ENCODE measurements at regions not wholly inside any gene's neighbourhood (a gene's known extent, or its start where the extent isn't known, plus 50 kb on each side); places are given as distances from the start of the nearest gene placed in this dataset.

GRCh38 chr4:31081366-31081765 is 361.2 kb downstream of the PCDH7 start:
- no peak overlapping the region for H3K4me3 ChIP-seq (replicated peaks; ENCODE audit: low read depth, low read length)
- TF ChIP-seq, protein P1, sequence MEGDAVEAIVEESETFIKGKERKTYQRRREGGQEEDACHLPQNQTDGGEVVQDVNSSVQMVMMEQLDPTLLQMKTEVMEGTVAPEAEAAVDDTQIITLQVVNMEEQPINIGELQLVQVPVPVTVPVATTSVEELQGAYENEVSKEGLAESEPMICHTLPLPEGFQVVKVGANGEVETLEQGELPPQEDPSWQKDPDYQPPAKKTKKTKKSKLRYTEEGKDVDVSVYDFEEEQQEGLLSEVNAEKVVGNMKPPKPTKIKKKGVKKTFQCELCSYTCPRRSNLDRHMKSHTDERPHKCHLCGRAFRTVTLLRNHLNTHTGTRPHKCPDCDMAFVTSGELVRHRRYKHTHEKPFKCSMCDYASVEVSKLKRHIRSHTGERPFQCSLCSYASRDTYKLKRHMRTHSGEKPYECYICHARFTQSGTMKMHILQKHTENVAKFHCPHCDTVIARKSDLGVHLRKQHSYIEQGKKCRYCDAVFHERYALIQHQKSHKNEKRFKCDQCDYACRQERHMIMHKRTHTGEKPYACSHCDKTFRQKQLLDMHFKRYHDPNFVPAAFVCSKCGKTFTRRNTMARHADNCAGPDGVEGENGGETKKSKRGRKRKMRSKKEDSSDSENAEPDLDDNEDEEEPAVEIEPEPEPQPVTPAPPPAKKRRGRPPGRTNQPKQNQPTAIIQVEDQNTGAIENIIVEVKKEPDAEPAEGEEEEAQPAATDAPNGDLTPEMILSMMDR (IDR thresholded peaks at IDR 0.05; ENCODE audit: low read depth, low read length, missing control alignments), result no peak
- no peak for DNase-seq (ENCODE audit: extremely low read depth, low read depth)

- H3K4me3 ChIP-seq (replicated peaks; ENCODE audit: low read depth, low read length), result no peak overlapping the region
- no peak for DNase-seq (ENCODE audit: extremely low read depth, low read depth)
- TF ChIP-seq, protein P1 (IDR thresholded peaks at IDR 0.05; ENCODE audit: low read depth, low read length, missing control alignments), result no peak
These were observed 363.3 kb downstream of the PCDH7 start for GRCh38 chr4:31083456-31083855.

DNA sequence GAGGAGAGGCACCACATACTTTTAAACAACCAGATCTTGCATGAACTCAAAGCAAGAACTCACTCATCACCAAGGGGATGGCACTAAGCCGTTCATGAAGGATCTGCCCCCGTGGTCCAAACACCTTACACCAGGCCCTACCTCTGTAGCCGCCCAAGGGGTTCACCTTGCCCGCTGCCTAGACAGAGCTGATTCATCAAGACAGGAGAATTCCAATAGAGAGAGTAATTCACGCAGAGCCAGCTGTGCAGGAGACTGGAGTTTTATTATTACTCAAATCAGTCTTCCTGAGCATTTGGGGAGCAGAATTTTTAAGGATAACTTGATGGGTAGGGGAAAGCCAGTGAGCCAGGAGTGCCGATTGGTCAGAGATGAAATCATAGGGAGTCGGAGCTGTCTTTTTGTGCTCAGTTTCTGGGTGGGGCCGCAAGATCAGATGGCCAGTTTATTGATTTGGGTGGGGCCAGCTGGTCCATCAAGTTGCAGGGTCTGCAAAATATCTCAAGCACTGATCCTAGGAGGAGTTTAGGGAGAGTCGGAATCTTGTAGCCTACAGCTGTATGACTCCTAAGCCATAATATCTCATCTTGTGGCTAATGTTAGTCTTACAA is 364.7 kb downstream of the PCDH7 start:
- TF ChIP-seq, protein P1 (IDR thresholded peaks at IDR 0.05; ENCODE audit: low read depth, low read length, missing control alignments), result no peak
- no peak overlapping the region for H3K4me3 ChIP-seq (replicated peaks; ENCODE audit: low read depth, low read length)
- DNase-seq (ENCODE audit: extremely low read depth, low read depth), result no peak

GRCh38 chr4:31085689-31086088 is 365.5 kb downstream of the PCDH7 start:
- H3K4me3 ChIP-seq (replicated peaks; ENCODE audit: low read depth, low read length), result no peak overlapping the region
- DNase-seq (ENCODE audit: extremely low read depth, low read depth), result no peak
- TF ChIP-seq, protein P1 (IDR thresholded peaks at IDR 0.05; ENCODE audit: low read depth, low read length, missing control alignments), result no peak

DNA sequence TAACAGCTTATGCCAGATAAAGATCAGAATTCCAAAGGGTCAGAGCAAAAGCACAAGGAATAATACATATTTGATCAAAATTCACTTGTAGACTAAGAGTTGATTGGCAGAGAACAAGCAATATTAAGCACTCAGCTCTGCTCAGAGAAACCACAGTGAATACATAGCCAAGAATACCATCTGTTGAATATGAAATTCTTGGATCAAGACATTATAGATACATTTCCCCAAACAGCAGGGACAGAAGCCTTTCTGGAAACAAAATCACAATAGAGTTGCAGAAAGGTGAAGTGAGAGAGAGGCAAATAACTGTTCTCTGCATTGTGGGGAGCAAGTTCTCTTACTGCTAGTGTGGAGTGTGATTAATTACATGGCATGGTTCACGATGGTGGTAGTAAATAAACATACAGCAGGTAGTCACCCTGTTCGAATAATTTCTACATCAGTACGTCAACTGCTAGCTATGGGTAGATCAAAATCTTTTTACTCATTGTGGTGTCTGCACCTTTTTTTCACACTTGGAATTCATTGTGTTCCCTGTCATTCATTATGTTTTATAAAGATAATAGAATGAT is 366.7 kb downstream of the PCDH7 start:
- TF ChIP-seq, protein P1 (IDR thresholded peaks at IDR 0.05; ENCODE audit: low read depth, low read length, missing control alignments), result no peak
- no peak for DNase-seq (ENCODE audit: extremely low read depth, low read depth)
- H3K4me3 ChIP-seq (replicated peaks; ENCODE audit: low read depth, low read length), result no peak overlapping the region

DNA sequence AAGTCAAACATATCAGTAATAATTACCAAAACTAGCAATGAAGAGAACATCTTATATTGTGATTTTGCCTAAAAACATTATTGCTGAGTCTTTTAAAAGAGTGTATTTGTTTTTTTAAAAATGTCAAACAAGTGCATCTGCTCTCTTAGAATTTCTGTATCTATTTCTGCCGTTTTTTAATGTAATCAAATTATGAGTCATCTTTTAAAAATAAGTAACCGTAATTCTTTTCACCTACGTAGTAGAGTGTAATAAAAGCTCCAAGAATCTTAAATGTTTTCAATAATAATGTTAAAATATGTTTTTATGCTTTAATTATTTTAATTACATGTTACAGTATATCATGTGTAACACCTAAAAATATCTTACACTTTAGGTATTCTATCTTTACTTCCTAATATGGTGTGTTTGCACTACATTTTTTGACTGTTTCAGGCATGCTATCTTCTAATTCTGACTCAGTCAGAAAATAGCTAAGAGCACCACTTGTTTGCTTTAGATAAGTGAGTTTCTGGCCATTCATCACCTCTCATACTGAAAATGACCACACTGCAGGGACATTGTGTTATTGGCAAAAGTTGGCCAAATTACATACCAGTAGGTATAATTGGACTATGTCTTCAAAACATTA is 368.5 kb downstream of the PCDH7 start:
- no peak for DNase-seq (ENCODE audit: extremely low read depth, low read depth)
- no peak overlapping the region for H3K4me3 ChIP-seq (replicated peaks; ENCODE audit: low read depth, low read length)
- TF ChIP-seq, protein P1 (IDR thresholded peaks at IDR 0.05; ENCODE audit: low read depth, low read length, missing control alignments), result no peak

All from HFF-Myc (cell line).